ENCODE measurements at regions not wholly inside any gene's neighbourhood (a gene's known extent, or its start where the extent isn't known, plus 50 kb on each side); places are given as distances from the start of the nearest gene placed in this dataset.
"Not testable (repeated sequence)": the region's sequence is repeated elsewhere in the genome, so short reads cannot be mapped to it uniquely, and the experiment has no call there.

GRCh38 chr18:49693717-49694005 is 119.7 kb downstream of the ACAA2 start:
- TF ChIP-seq CTCF (IDR thresholded peaks at IDR 0.05; ENCODE audit: insufficient read depth, low read length, poor library complexity, severe bottlenecking): no peak
- Histone ChIP-seq H3K27me3 (replicated peaks; ENCODE audit: control insufficient read depth, insufficient read depth, low read length) (peaks cover 2% of the 10 kb centered on the region), H3K4me3 (replicated peaks; ENCODE audit: low read depth, low read length) (no peak overlapping the region)

GRCh38 chr18:49692906-49693716 is 120.2 kb downstream of the ACAA2 start:
- H3K4me3 ChIP-seq (replicated peaks; ENCODE audit: low read depth, low read length): no peak overlapping the region
- no peaks in the 10 kb centered on the region; the same call in 1 of the 2 replicates for H3K27me3 ChIP-seq (replicated peaks; ENCODE audit: control insufficient read depth, insufficient read depth, low read length)
- no peaks in the 10 kb centered on the region for H3K36me3 ChIP-seq (ENCODE audit: control insufficient read depth, insufficient read depth, low read length)
- TF ChIP-seq CTCF (IDR thresholded peaks at IDR 0.05; ENCODE audit: insufficient read depth, low read length, poor library complexity, severe bottlenecking): no peak
- no peak for DNase-seq (ENCODE audit: extremely low read depth, insufficient read length)

More at GRCh38 chr18:49693717-49694005, 119.7 kb downstream of the ACAA2 start:
- DNase-seq (ENCODE audit: extremely low read depth, insufficient read length): no peak
- no peaks in the 10 kb centered on the region for H3K36me3 ChIP-seq (ENCODE audit: control insufficient read depth, insufficient read depth, low read length)

- no peak for TF ChIP-seq CTCF (IDR thresholded peaks at IDR 0.05; ENCODE audit: insufficient read depth, low read length, poor library complexity, severe bottlenecking)
- Histone ChIP-seq H3K4me3 (replicated peaks; ENCODE audit: low read depth, low read length) (no peak overlapping the region), H3K27me3 (replicated peaks; ENCODE audit: control insufficient read depth, insufficient read depth, low read length) (no peaks in the 10 kb centered on the region), H3K36me3 (ENCODE audit: control insufficient read depth, insufficient read depth, low read length) (no peaks in the 10 kb centered on the region)
- no peak for DNase-seq (ENCODE audit: extremely low read depth, insufficient read length)
Observed at GRCh38 chr18:49691177-49691608, 122.1 kb downstream of the ACAA2 start.

GRCh38 chr18:49690312-49690711 is 123.0 kb downstream of the ACAA2 start:
- DNase-seq (ENCODE audit: extremely low read depth, insufficient read length): no peak
- no peak for TF ChIP-seq CTCF (IDR thresholded peaks at IDR 0.05; ENCODE audit: insufficient read depth, low read length, poor library complexity, severe bottlenecking)
- Histone ChIP-seq H3K36me3 (ENCODE audit: control insufficient read depth, insufficient read depth, low read length) (no peaks in the 10 kb centered on the region), H3K4me3 (replicated peaks; ENCODE audit: low read depth, low read length) (no peak overlapping the region), H3K27me3 (replicated peaks; ENCODE audit: control insufficient read depth, insufficient read depth, low read length) (no peaks in the 10 kb centered on the region)

GRCh38 chr18:49685231-49685942 is 123.5 kb downstream of the LIPG start:
- no peak for DNase-seq (ENCODE audit: extremely low read depth, insufficient read length)
- H3K27me3 ChIP-seq (replicated peaks; ENCODE audit: control insufficient read depth, insufficient read depth, low read length): no peaks in the 10 kb centered on the region
- TF ChIP-seq CTCF (IDR thresholded peaks at IDR 0.05; ENCODE audit: insufficient read depth, low read length, poor library complexity, severe bottlenecking): no peak
- no peak overlapping the region for H3K4me3 ChIP-seq (replicated peaks; ENCODE audit: low read depth, low read length)
- H3K36me3 ChIP-seq (ENCODE audit: control insufficient read depth, insufficient read depth, low read length): no peaks in the 10 kb centered on the region

GRCh38 chr18:49682803-49683190 is 120.9 kb downstream of the LIPG start:
- H3K4me3 ChIP-seq (replicated peaks; ENCODE audit: low read depth, low read length); H3K36me3 ChIP-seq (ENCODE audit: control insufficient read depth, insufficient read depth, low read length); DNase-seq (ENCODE audit: extremely low read depth, insufficient read length); H3K27me3 ChIP-seq (replicated peaks; ENCODE audit: control insufficient read depth, insufficient read depth, low read length): not testable (repeated sequence)
